ENCODE measurements at regions not wholly inside any gene's neighbourhood (a gene's known extent, or its start where the extent isn't known, plus 50 kb on each side); places are given as distances from the start of the nearest gene placed in this dataset.

DNA sequence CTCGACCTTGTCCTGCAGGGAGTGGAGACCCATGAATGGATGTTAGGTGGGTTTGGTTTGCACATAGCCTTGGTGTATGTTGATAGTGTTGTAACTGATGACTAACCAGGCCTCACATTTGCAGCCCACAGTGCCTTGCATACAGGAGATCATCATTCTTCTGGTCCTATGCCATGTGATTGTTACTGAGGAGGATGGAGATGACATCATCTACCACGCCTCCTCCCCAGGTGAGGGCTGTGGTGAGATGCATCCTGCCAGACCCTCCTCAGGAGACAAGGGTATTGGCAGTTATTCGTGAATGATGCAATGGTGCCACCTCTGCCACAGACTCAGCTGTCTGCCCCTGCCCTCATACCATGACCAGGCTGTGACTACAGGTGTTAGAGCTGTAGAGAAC, 1294.1 kb downstream of the UQCRFS1 start:
- Histone ChIP-seq H3K4me3 (no peak overlapping the region), H3K36me3 (replicated peaks in 1 of 2) (no peaks in the 10 kb centered on the region), H3K27ac (no peak overlapping the region), H3K9me3 (replicated peaks in 1 of 3) (no peaks in the 10 kb centered on the region), H3K27me3 (no peaks in the 10 kb centered on the region), H3K4me1 (replicated peaks in 1 of 2) (no peaks in the 10 kb centered on the region)
- WGBS, 4 donors, result 52 to 67% (median 60%) methylated on average over 1 to 3 of the region's 3 CpGs
- intact Hi-C loops (cut with DNase I), result no loop called here
- no peak for DNase-seq
- TF ChIP-seq POLR2A (IDR thresholded peaks at IDR 0.05), result no peak
- TF ChIP-seq, protein P1, sequence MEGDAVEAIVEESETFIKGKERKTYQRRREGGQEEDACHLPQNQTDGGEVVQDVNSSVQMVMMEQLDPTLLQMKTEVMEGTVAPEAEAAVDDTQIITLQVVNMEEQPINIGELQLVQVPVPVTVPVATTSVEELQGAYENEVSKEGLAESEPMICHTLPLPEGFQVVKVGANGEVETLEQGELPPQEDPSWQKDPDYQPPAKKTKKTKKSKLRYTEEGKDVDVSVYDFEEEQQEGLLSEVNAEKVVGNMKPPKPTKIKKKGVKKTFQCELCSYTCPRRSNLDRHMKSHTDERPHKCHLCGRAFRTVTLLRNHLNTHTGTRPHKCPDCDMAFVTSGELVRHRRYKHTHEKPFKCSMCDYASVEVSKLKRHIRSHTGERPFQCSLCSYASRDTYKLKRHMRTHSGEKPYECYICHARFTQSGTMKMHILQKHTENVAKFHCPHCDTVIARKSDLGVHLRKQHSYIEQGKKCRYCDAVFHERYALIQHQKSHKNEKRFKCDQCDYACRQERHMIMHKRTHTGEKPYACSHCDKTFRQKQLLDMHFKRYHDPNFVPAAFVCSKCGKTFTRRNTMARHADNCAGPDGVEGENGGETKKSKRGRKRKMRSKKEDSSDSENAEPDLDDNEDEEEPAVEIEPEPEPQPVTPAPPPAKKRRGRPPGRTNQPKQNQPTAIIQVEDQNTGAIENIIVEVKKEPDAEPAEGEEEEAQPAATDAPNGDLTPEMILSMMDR (IDR thresholded peaks at IDR 0.05), result no peak

DNA sequence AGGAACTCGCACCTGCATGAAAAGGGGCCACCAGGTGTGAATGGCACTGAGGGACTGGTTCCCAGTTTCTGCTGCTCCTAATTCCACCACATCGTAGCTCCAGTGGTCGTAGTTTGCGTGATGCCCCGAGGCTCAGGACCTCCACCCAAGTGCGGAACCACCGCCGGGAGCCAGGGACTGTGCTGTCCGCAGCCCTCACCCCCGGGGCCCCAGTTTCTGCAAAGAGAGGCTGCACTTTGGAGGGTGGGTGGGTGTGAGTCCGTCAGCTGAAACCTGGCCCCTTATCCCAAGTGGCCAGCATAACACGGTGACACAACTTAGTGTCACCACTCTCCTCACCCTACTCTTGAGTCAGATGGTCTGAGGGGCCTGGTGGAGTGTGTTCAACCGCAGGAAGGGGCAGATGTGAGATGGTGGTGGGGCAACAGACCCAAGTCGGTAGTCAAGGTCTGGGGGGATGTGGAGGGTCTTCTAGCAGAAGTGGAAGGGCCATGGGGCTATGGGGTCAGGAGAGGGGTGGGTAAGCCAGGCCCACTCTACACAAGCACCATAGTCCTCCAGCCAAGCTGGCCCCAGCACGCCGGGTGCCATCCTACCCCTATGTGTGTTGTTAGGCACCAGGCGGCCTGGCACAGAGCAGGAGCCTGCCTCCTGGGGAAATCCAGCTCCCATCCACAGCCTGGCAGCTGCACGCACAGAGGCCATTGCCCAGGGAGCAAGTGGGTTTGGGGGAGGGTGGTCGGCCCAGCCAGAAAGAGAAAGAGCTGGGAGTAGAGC, 1301.6 kb downstream of the UQCRFS1 start:
- intact Hi-C loops (cut with DNase I), result no loop called here

DNA sequence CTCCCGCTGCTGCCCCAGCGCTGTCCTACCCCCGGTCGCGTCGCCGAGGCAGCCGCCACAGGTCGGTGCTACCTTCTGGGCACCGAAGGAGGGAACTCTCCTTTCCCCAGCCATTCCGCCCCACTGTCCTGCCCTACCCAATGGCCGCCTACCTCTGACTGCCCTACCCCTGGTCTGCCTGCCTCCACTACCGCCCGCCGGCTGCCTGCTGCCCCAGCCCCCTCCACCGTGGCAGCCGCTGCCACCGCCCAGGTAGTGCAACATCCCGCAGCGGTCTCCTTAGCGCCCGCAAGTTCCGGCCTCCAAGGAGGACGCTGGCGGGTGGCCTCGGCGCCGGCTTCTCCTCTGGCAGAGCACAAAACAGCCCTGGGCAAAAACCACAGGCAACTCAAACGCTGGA, 1303.1 kb downstream of the UQCRFS1 start:
- Histone ChIP-seq H3K4me3 (no peak overlapping the region), H3K9me3 (replicated peaks in 1 of 3) (no peaks in the 10 kb centered on the region), H3K4me1 (replicated peaks in 1 of 2) (no peaks in the 10 kb centered on the region), H3K36me3 (replicated peaks in 1 of 2) (no peaks in the 10 kb centered on the region), H3K27me3 (no peaks in the 10 kb centered on the region), H3K27ac (no peak overlapping the region)
- no peak for DNase-seq
- TF ChIP-seq POLR2A (IDR thresholded peaks at IDR 0.05), result no peak
- TF ChIP-seq, protein P1 (IDR thresholded peaks at IDR 0.05), result no peak
- 87 to 95% (median 89%) methylated on average over 23 to 29 of the region's 29 CpGs for WGBS, 4 donors
- intact Hi-C loops (cut with DNase I), result no loop called here

More for the DNA sequence above, 1301.6 kb downstream of the UQCRFS1 start:
- Histone ChIP-seq H3K27me3 (no peaks in the 10 kb centered on the region), H3K36me3 (replicated peaks in 1 of 2) (no peaks in the 10 kb centered on the region), H3K27ac (no peak overlapping the region), H3K9me3 (replicated peaks in 1 of 3) (no peaks in the 10 kb centered on the region), H3K4me1 (replicated peaks in 1 of 2) (no peaks in the 10 kb centered on the region), H3K4me3 (no peak overlapping the region)
- TF ChIP-seq, protein P1 (IDR thresholded peaks at IDR 0.05), result no peak
- TF ChIP-seq POLR2A (IDR thresholded peaks at IDR 0.05), result no peak
- 66 to 87% (median 80%) methylated on average over 10 to 19 of the region's 19 CpGs for WGBS, 4 donors
- DNase-seq, result no peak

DNA sequence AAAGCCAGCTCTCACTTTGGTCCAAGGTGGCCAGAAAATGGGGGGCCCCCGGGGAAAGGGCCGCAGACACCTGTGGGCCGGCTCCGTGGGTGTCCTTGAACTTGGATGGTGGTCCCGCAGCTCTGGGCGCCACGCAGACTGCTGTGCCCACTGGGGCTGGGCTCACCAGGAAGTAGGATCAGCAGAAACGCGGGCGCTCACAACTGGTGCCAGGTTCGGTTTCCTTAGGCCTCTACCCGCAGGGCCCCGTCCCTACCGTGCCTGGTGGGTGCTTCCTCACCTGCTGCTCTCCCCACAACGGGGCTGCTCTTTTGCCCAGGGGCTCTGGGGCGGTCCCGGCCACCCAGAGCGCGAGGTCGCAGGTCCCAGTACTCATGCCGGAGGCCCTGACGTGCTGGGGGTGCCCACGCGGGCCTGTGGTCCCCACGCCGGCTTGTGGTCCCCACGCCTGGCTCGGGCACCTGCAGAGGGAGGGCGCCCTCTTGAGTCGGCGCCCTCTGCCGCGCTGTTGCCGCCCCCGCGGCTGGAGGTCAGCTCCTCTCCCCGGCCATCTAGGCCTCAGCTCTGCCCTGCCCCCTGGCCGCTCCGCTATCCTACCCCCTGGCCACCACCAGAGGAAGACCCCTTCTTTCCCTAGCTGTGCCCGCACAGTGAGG, 1303.6 kb downstream of the UQCRFS1 start:
- Histone ChIP-seq H3K4me3 (no peak overlapping the region), H3K4me1 (replicated peaks in 1 of 2) (no peaks in the 10 kb centered on the region), H3K36me3 (replicated peaks in 1 of 2) (no peaks in the 10 kb centered on the region), H3K27ac (no peak overlapping the region), H3K9me3 (replicated peaks in 1 of 3) (no peaks in the 10 kb centered on the region), H3K27me3 (no peaks in the 10 kb centered on the region)
- WGBS, 4 donors, result 79 to 88% (median 83%) methylated on average over 12 to 40 of the region's 40 CpGs
- TF ChIP-seq, protein P1 (IDR thresholded peaks at IDR 0.05), result no peak
- no peak for TF ChIP-seq POLR2A (IDR thresholded peaks at IDR 0.05)
- intact Hi-C loops (cut with DNase I), result no loop called here
- DNase-seq, result no peak
